ENCODE measurements at regions not wholly inside any gene's neighbourhood (a gene's known extent, or its start where the extent isn't known, plus 50 kb on each side); places are given as distances from the start of the nearest gene placed in this dataset.

GRCh38 chr12:123070267-123071081 lies 80.4 kb downstream of the PITPNM2 start:
- Histone ChIP-seq H3K4me1 (peaks cover 53% of the 10 kb centered on the region), H3K27ac (no peak overlapping the region), H3K9me3 (no peaks in the 10 kb centered on the region), H3K4me3 (no peak overlapping the region), H3K27me3 (no peaks in the 10 kb centered on the region), H3K36me3 (no peaks in the 10 kb centered on the region)
- 46% methylated on average over 3 of the region's 14 CpGs for WGBS
- DNase-seq (ENCODE audit: low spot score in 2 of 2), result peak in 1 of 2 donors; percentile 58
- TF ChIP-seq POLR2A (IDR thresholded peaks at IDR 0.05) (no peak), CTCF (IDR thresholded peaks at IDR 0.05) (no peak), EP300 (IDR thresholded peaks at IDR 0.05) (no peak), POLR2AphosphoS5 (IDR thresholded peaks at IDR 0.05) (no peak)

- Histone ChIP-seq H3K27ac (no peak overlapping the region), H3K4me3 (no peak overlapping the region), H3K4me1 (peaks cover 53% of the 10 kb centered on the region), H3K27me3 (no peaks in the 10 kb centered on the region), H3K36me3 (no peaks in the 10 kb centered on the region), H3K9me3 (no peaks in the 10 kb centered on the region)
- TF ChIP-seq POLR2AphosphoS5 (IDR thresholded peaks at IDR 0.05) (no peak), CTCF (IDR thresholded peaks at IDR 0.05) (no peak), EP300 (IDR thresholded peaks at IDR 0.05) (no peak), POLR2A (IDR thresholded peaks at IDR 0.05) (no peak)
- 86% methylated on average over 12 of the region's 12 CpGs for WGBS
- DNase-seq (ENCODE audit: low spot score in 2 of 2), result no peak
Measured at GRCh38 chr12:123069436-123070266, 81.2 kb downstream of the PITPNM2 start.

GRCh38 chr12:123067654-123068053 lies 83.2 kb downstream of the PITPNM2 start:
- no peak overlapping the region for H3K4me3 ChIP-seq
- no peaks in the 10 kb centered on the region for H3K9me3 ChIP-seq
- TF ChIP-seq CTCF (IDR thresholded peaks at IDR 0.05) (no peak), EP300 (IDR thresholded peaks at IDR 0.05) (no peak), POLR2A (IDR thresholded peaks at IDR 0.05) (no peak), POLR2AphosphoS5 (IDR thresholded peaks at IDR 0.05) (no peak)
- H3K4me1 ChIP-seq, result peaks cover 63% of the 10 kb centered on the region
- no peaks in the 10 kb centered on the region for H3K36me3 ChIP-seq
- WGBS, result 90% methylated on average over 2 of the region's 5 CpGs
- no peak overlapping the region for H3K27ac ChIP-seq
- H3K27me3 ChIP-seq, result no peaks in the 10 kb centered on the region
- DNase-seq (ENCODE audit: low spot score in 2 of 2), result no peak

- DNase-seq (ENCODE audit: low spot score in 2 of 2), result no peak
- no peaks in the 10 kb centered on the region for H3K36me3 ChIP-seq
- H3K27me3 ChIP-seq, result no peaks in the 10 kb centered on the region
- TF ChIP-seq POLR2AphosphoS5 (IDR thresholded peaks at IDR 0.05) (no peak), CTCF (IDR thresholded peaks at IDR 0.05) (no peak), POLR2A (IDR thresholded peaks at IDR 0.05) (no peak), EP300 (IDR thresholded peaks at IDR 0.05) (no peak)
- no CpG with 5 or more reads among the region's 1 CpG for WGBS
- H3K4me3 ChIP-seq, result no peak overlapping the region
- H3K9me3 ChIP-seq, result no peaks in the 10 kb centered on the region
- H3K4me1 ChIP-seq, result peaks cover 58% of the 10 kb centered on the region
- H3K27ac ChIP-seq, result no peak overlapping the region
Measured at GRCh38 chr12:123066384-123066710, 84.5 kb downstream of the PITPNM2 start.
